Karpas-422 (cell line): ENCODE measurements at regions not wholly inside any gene's neighbourhood (a gene's known extent, or its start where the extent isn't known, plus 50 kb on each side); places are given as distances from the start of the nearest gene placed in this dataset.

Source experiments
- DNase-seq: peaks from one replicate; pipeline ENCODE4 v3.0.0-alpha.2; 2015
- H2AFZ ChIP-seq: fragments of 200-600 bp; sonication (generic); 2 replicates; pipeline ENCODE4 v1.6.1; 2014; ENCODE audit warnings: antibody characterized with exemption, low read length, mixed read lengths
- H3K27ac ChIP-seq: fragments of 200-600 bp; sonication (generic); 2 replicates; pipeline ENCODE4 v1.5.1; 2014; ENCODE audit warnings: mild to moderate bottlenecking, low read length, moderate library complexity
- H3K27me3 ChIP-seq: fragments of 200-600 bp; sonication (generic); 2 replicates; pipeline ENCODE4 v1.6.1; 2014; ENCODE audit warnings: low read length, mixed read lengths
- H3K36me3 ChIP-seq: fragments of 200-600 bp; sonication (generic); 2 replicates; pipeline ENCODE4 v1.6.1; 2014; ENCODE audit warnings: low read length, mixed read lengths; ENCODE audit not compliant: insufficient read depth
- H3K4me1 ChIP-seq: fragments of 200-600 bp; sonication (generic); 2 replicates; pipeline ENCODE4 v1.6.1; 2014; ENCODE audit warnings: mild to moderate bottlenecking, low read length, mixed read lengths
- H3K4me2 ChIP-seq: fragments of 200-600 bp; sonication (generic); 2 replicates; pipeline ENCODE4 v1.6.1; 2014; ENCODE audit warnings: low read length, low read depth, mild to moderate bottlenecking; ENCODE audit not compliant: poor library complexity, severe bottlenecking
- H3K4me3 ChIP-seq: fragments of 200-600 bp; sonication (generic); 2 replicates; pipeline ENCODE4 v1.5.1; 2014; ENCODE audit warnings: mild to moderate bottlenecking, antibody characterized with exemption, low read length, mixed read lengths
- H3K79me2 ChIP-seq: fragments of 200-600 bp; sonication (generic); 2 replicates; pipeline ENCODE4 v1.6.1; 2014; ENCODE audit warnings: mild to moderate bottlenecking, low read length, mixed read lengths
- H3K9ac ChIP-seq: fragments of 200-600 bp; sonication (generic); 2 replicates; pipeline ENCODE4 v1.6.0; 2014; ENCODE audit warnings: low read length
- H3K9me2 ChIP-seq: fragments of 200-600 bp; sonication (generic), shearing (Covaris generic); replicated peaks from 2 replicates; pipeline ENCODE4 v1.6.0; 2014; ENCODE audit warnings: mild to moderate bottlenecking, low read length, moderate library complexity; ENCODE audit not compliant: insufficient read depth
- H3K9me3 ChIP-seq: fragments of 300-700, 200-600 bp; sonication (generic); 2 replicates; pipeline ENCODE4 v1.6.1; 2014; ENCODE audit warnings: low read length, mixed read lengths
- H4K20me1 ChIP-seq: fragments of 200-600 bp; sonication (generic); 2 replicates; pipeline ENCODE4 v1.6.1; 2014; ENCODE audit warnings: mild to moderate bottlenecking, antibody characterized with exemption, low read length, low read depth; ENCODE audit not compliant: insufficient read depth

DNA sequence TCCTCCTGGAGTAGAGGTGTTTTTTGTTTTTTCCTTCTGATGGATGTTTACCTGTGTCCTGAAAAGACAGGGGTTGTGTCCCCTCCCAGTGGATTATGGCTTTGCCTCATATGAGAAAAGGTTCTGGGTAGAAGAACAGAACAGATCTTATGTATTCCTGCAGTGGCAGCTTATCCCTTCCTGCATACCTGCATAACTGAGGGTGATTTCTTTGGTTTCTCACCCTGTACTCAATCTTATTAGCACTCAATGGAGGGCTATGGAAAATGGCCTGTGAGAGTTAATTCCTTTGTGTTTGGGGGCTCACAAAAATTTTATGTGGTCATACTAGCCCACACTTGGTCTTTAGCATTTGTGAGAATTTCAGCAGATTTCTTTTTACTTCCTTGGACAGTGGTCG lies 482.0 kb upstream of the ONECUT1 start:
- no peaks in the 10 kb centered on the region for H4K20me1 ChIP-seq
- DNase-seq = no peak

DNA sequence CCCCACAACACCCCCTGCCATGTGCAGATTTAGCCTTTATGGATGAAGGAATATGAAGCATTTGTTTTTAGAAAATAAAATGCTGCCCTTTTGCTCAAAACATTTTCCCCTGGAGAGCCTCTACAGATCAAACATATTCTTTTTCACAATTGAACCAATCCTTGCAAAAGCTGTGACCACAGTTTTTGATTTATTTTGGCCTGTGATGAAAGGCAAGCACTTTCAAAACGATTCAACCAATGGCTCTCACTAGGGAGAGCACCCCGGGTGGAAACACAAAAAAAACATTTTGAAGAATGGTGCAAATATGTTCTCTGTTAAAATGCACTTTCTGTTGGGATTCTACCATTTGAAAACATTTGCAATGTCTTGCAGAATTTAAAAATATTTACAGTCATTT lies 476.0 kb upstream of the ONECUT1 start:
- H3K36me3 ChIP-seq = no peaks in the 10 kb centered on the region
- no peak overlapping the region for H2AFZ ChIP-seq
- no peaks in the 10 kb centered on the region for H3K4me1 ChIP-seq
- H4K20me1 ChIP-seq = no peaks in the 10 kb centered on the region
- H3K9me2 ChIP-seq = no peaks in the 10 kb centered on the region
- no peak overlapping the region for H3K4me3 ChIP-seq
- H3K9me3 ChIP-seq = no peaks in the 10 kb centered on the region
- no peak overlapping the region for H3K27ac ChIP-seq
- no peaks in the 10 kb centered on the region for H3K27me3 ChIP-seq
- H3K9ac ChIP-seq = no peak overlapping the region
- no peak for DNase-seq
- no peak overlapping the region for H3K4me2 ChIP-seq
- H3K79me2 ChIP-seq = no peaks in the 10 kb centered on the region

More for the DNA sequence above, 482.0 kb upstream of the ONECUT1 start:
- H3K9ac ChIP-seq = no peak overlapping the region
- no peaks in the 10 kb centered on the region for H3K36me3 ChIP-seq
- H3K4me1 ChIP-seq = no peaks in the 10 kb centered on the region
- no peak overlapping the region for H3K4me3 ChIP-seq
- no peaks in the 10 kb centered on the region for H3K9me3 ChIP-seq
- H2AFZ ChIP-seq = no peak overlapping the region
- no peaks in the 10 kb centered on the region for H3K79me2 ChIP-seq
- H3K27me3 ChIP-seq = no peaks in the 10 kb centered on the region
- no peak overlapping the region for H3K27ac ChIP-seq
- no peaks in the 10 kb centered on the region for H3K9me2 ChIP-seq
- no peak overlapping the region for H3K4me2 ChIP-seq

DNA sequence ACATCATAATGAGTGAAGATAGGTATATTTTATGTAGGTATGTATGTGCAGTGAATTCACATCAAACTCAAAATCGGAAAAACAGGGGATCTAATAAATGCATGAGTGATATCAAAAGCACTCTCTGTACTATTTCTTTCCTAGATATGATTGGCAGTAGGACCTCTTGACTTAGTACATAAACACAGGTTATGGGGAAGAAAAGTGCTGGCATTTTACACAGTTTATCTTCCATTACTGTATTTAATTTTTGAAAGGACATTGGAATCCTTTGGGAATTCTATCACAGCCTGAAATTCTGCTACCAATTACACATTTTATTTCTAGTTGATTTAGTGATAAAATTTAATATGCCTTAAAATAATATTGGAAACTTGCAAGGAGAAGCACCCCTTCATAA lies 470.5 kb upstream of the ONECUT1 start:
- Histone ChIP-seq H3K27ac (no peak overlapping the region), H2AFZ (no peak overlapping the region), H3K9me3 (no peaks in the 10 kb centered on the region), H3K36me3 (no peaks in the 10 kb centered on the region), H4K20me1 (no peaks in the 10 kb centered on the region), H3K4me3 (no peak overlapping the region), H3K27me3 (no peaks in the 10 kb centered on the region), H3K79me2 (no peaks in the 10 kb centered on the region), H3K4me1 (no peaks in the 10 kb centered on the region), H3K9ac (no peak overlapping the region), H3K4me2 (no peak overlapping the region), H3K9me2 (no peaks in the 10 kb centered on the region)
- no peak for DNase-seq

DNA sequence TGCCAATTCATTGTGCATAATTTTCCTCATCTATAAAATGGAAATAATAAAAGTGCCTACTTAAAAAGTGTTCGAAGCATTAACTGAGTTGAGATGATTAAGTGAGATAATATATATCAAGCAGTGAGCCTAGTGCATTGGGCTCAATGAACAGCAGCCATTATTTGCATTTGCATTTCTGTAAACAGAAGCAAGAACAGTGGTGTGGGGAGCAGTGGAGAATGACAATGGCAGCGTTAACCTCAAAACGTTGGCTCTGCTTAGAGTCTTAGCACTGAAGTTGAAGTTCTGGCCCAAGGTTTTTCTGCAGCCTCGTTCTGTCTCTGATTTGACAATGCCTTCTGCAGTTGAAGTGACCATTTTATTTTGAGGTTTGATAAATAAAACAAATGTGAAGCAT lies 466.3 kb upstream of the ONECUT1 start:
- DNase-seq = no peak
- H2AFZ ChIP-seq = no peak overlapping the region
- H3K36me3 ChIP-seq = no peaks in the 10 kb centered on the region
- no peaks in the 10 kb centered on the region for H3K79me2 ChIP-seq
- H3K9me2 ChIP-seq = no peaks in the 10 kb centered on the region
- no peak overlapping the region for H3K27ac ChIP-seq
- no peaks in the 10 kb centered on the region for H3K4me1 ChIP-seq
- H3K4me2 ChIP-seq = no peak overlapping the region
- H4K20me1 ChIP-seq = no peaks in the 10 kb centered on the region
- no peak overlapping the region for H3K4me3 ChIP-seq
- no peak overlapping the region for H3K9ac ChIP-seq
- no peaks in the 10 kb centered on the region for H3K27me3 ChIP-seq
- no peaks in the 10 kb centered on the region for H3K9me3 ChIP-seq

DNA sequence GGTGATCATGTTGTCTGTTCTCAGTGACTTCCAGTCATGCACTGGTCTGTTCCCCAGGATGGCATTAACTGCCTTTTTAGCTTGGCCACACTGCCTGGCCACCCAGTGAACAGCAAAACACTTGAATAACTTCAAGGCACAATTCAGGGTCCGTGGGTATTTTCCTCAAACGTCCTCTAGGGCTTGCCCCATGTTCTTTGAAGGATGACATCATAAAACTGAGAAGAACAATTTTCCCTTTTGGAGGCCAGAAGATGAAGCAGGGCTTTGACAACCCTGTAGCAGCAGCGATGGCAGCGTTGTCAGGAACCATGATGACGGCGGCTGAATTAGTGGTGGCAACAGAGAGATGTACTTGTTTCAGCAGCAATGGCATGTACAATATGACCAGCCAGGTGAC lies 465.9 kb upstream of the ONECUT1 start:
- Histone ChIP-seq H3K9ac (no peak overlapping the region), H2AFZ (no peak overlapping the region), H3K27ac (no peak overlapping the region), H3K27me3 (no peaks in the 10 kb centered on the region), H3K4me3 (no peak overlapping the region), H3K9me3 (no peaks in the 10 kb centered on the region), H3K4me1 (no peaks in the 10 kb centered on the region), H3K4me2 (no peak overlapping the region), H4K20me1 (no peaks in the 10 kb centered on the region), H3K9me2 (no peaks in the 10 kb centered on the region), H3K79me2 (no peaks in the 10 kb centered on the region), H3K36me3 (no peaks in the 10 kb centered on the region)
- no peak for DNase-seq

DNA sequence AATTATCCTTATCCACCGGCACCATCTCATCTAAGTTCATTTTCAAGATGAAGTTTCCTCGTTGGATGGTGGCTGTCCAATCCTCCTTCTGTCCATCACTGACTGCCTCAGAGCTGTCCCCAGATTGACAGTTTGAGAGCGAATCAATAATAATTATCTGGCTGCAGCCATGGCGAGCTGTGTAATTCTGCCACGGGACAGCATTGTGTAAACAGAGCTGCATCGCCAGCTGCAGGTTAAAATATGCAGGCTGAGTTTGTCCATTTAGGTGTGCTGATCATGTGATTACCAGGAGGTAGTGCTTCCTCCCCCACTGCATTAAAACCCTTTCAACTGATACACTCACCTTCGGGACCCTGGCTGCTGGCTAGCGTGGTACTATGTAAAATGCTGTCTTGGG lies 461.9 kb upstream of the ONECUT1 start:
- H3K4me3 ChIP-seq = no peak overlapping the region
- H2AFZ ChIP-seq = no peak overlapping the region
- H3K9ac ChIP-seq = no peak overlapping the region
- H3K9me3 ChIP-seq = no peaks in the 10 kb centered on the region
- no peaks in the 10 kb centered on the region for H3K9me2 ChIP-seq
- no peak for DNase-seq
- H4K20me1 ChIP-seq = no peaks in the 10 kb centered on the region
- no peaks in the 10 kb centered on the region for H3K27me3 ChIP-seq
- no peak overlapping the region for H3K4me2 ChIP-seq
- no peak overlapping the region for H3K27ac ChIP-seq
- H3K36me3 ChIP-seq = no peaks in the 10 kb centered on the region
- H3K4me1 ChIP-seq = no peaks in the 10 kb centered on the region
- no peaks in the 10 kb centered on the region for H3K79me2 ChIP-seq

DNA sequence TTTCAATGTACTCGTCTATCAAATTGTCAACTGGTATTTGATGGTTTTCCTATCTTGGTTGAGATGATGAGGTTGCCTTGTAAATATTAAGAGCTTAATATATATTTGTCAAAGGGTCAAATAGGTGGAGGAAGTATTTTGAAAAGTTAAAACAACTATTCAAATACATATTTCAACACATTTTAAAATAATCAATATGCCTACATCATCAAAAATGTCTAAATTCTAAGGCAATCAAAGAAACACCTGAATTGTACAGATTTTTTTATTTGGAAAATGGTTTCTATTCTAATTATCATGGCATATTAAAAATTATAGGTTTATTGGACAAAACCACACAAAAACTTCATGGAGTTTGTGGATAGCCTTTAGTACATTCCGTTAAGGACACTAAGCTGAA lies 461.4 kb upstream of the ONECUT1 start:
- H3K27ac ChIP-seq = no peak overlapping the region
- H3K9me2 ChIP-seq = no peaks in the 10 kb centered on the region
- no peaks in the 10 kb centered on the region for H3K4me1 ChIP-seq
- no peak overlapping the region for H3K4me3 ChIP-seq
- no peaks in the 10 kb centered on the region for H4K20me1 ChIP-seq
- no peak overlapping the region for H3K9ac ChIP-seq
- H3K27me3 ChIP-seq = no peaks in the 10 kb centered on the region
- H3K36me3 ChIP-seq = no peaks in the 10 kb centered on the region
- H3K4me2 ChIP-seq = no peak overlapping the region
- H3K79me2 ChIP-seq = no peaks in the 10 kb centered on the region
- no peak overlapping the region for H2AFZ ChIP-seq
- no peaks in the 10 kb centered on the region for H3K9me3 ChIP-seq
- no peak for DNase-seq

DNA sequence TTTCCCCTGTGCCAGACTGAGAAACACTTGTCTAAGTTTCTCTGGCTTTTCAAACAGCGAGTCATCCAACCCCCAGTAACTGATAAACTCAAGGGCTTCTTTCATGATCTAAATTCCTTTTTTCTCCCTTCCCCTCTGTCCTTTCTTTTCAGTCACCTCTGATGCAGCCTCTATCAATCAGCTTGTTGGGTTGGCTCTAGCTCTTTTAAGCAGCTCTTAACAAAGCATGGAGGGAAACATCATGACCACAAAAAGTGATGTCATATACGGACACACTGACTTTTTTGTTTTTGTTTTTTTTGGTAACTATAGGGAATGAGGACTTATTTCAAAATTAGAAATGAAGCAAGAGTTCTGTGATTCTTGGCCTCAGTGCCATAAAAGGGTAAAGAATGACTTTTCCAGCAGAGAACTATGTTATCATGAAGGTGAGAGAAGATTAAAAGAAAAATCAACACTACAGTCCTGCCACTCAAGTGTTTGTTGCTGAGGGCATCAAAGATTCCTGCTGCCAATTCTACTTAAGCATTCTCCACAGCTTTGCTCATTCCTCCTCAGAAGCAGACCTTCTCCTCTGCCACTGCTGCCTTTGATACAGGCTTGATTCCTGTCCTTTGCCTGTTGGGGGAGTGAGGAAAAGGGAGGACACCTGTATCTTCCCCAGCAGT lies 457.0 kb upstream of the ONECUT1 start:
- no peaks in the 10 kb centered on the region for H3K4me1 ChIP-seq
- no peak overlapping the region for H3K4me2 ChIP-seq
- no peaks in the 10 kb centered on the region for H3K79me2 ChIP-seq
- no peak overlapping the region for H2AFZ ChIP-seq
- H3K9me2 ChIP-seq = no peaks in the 10 kb centered on the region
- no peaks in the 10 kb centered on the region for H3K36me3 ChIP-seq
- no peaks in the 10 kb centered on the region for H3K27me3 ChIP-seq
- no peak for DNase-seq
- H3K9me3 ChIP-seq = no peaks in the 10 kb centered on the region
- H3K27ac ChIP-seq = no peak overlapping the region
- H3K9ac ChIP-seq = no peak overlapping the region
- H3K4me3 ChIP-seq = no peak overlapping the region
- H4K20me1 ChIP-seq = no peaks in the 10 kb centered on the region

DNA sequence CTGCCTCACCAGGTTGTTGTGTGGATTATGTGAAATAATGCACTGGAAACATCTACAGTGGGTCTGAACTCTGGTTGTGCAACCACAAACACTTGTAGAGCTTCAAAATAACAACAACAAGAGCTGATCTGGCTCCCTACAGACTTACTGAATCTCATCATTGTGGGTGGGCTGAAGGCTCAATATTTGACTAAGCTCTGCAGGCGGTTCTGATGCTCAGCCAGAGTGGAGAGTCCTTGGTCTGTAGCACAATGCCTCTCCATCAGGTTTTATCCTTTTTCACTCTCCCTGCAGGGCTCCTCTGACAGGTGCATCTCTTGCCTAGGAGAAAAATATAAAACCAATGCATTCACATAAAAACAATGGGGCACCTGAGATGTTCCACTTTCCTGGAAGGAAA lies 456.3 kb upstream of the ONECUT1 start:
- DNase-seq = no peak
- no peak overlapping the region for H2AFZ ChIP-seq
- no peaks in the 10 kb centered on the region for H3K4me1 ChIP-seq
- no peak overlapping the region for H3K4me2 ChIP-seq
- no peak overlapping the region for H3K4me3 ChIP-seq
- H3K36me3 ChIP-seq = no peaks in the 10 kb centered on the region
- H3K27ac ChIP-seq = no peak overlapping the region
- H3K9ac ChIP-seq = no peak overlapping the region
- H3K79me2 ChIP-seq = no peaks in the 10 kb centered on the region
- H3K9me2 ChIP-seq = no peaks in the 10 kb centered on the region
- H4K20me1 ChIP-seq = no peaks in the 10 kb centered on the region
- H3K27me3 ChIP-seq = no peaks in the 10 kb centered on the region
- no peaks in the 10 kb centered on the region for H3K9me3 ChIP-seq
